MM.1S (cell line): ENCODE measurements at regions not wholly inside any gene's neighbourhood (a gene's known extent, or its start where the extent isn't known, plus 50 kb on each side); places are given as distances from the start of the nearest gene placed in this dataset.

Experiments used
- DNase-seq: peaks from one replicate; pipeline ENCODE4 v3.0.0-alpha.2; 2015
- H2AFZ ChIP-seq: fragments of 300-600 bp; sonication (generic); 2 replicates; pipeline ENCODE4 v1.6.0; 2016; ENCODE audit warnings: antibody characterized with exemption, low read length
- H3F3A ChIP-seq: fragments of 300-600 bp; sonication (generic); 2 replicates; pipeline ENCODE4 v1.6.1; 2016; ENCODE audit warnings: mild to moderate bottlenecking, antibody characterized with exemption, low read length, moderate library complexity, mixed read lengths; ENCODE audit not compliant: insufficient read depth
- H3K27ac ChIP-seq: fragments of 300-600 bp; sonication (generic); 2 replicates; pipeline ENCODE4 v1.5.1; 2016; ENCODE audit warnings: mild to moderate bottlenecking, low read length
- H3K27me3 ChIP-seq: fragments of 300-600 bp; sonication (generic); replicated peaks from 2 replicates; pipeline ENCODE4 v1.6.0; 2016; ENCODE audit warnings: low read length; ENCODE audit not compliant: insufficient read depth
- H3K36me3 ChIP-seq: fragments of 300-600 bp; sonication (generic); replicated peaks from 2 replicates; pipeline ENCODE4 v1.6.1; 2016; ENCODE audit warnings: mild to moderate bottlenecking, low read length, mixed read lengths; ENCODE audit not compliant: insufficient read depth
- H3K4me1 ChIP-seq: fragments of 300-600 bp; sonication (generic); 2 replicates; pipeline ENCODE4 v1.6.1; 2016; ENCODE audit warnings: low read length, mixed read lengths
- H3K4me2 ChIP-seq: fragments of 300-600 bp; sonication (generic); 2 replicates; pipeline ENCODE4 v1.6.0; 2016; ENCODE audit warnings: low read depth, low read length
- H3K4me3 ChIP-seq: fragments of 300-600 bp; sonication (generic); 2 replicates; pipeline ENCODE4 v1.5.1; 2016; ENCODE audit warnings: low read length, mixed read lengths
- H3K79me2 ChIP-seq: fragments of 300-600 bp; sonication (generic); 2 replicates; pipeline ENCODE4 v1.6.1; 2016; ENCODE audit warnings: mixed run types, low read length, mixed read lengths
- H3K9ac ChIP-seq: fragments of 300-600 bp; sonication (generic); 2 replicates; pipeline ENCODE4 v1.6.1; 2016; ENCODE audit warnings: low read length, mixed read lengths
- H3K9me2 ChIP-seq: fragments of 300-600 bp; sonication (generic); replicated peaks from 2 replicates; pipeline ENCODE4 v1.6.1; 2016; ENCODE audit warnings: mild to moderate bottlenecking, low read length, mixed read lengths; ENCODE audit not compliant: insufficient read depth
- H3K9me3 ChIP-seq: fragments of 300-600 bp; sonication (generic); replicated peaks from 2 replicates; pipeline ENCODE4 v1.6.1; 2016; ENCODE audit warnings: mild to moderate bottlenecking, low read length, mixed read lengths; ENCODE audit not compliant: insufficient read depth
- H4K20me1 ChIP-seq: fragments of 300-600 bp; sonication (generic); 2 replicates; pipeline ENCODE4 v1.6.1; 2016; ENCODE audit warnings: mild to moderate bottlenecking, low read length, moderate library complexity, mixed read lengths; ENCODE audit not compliant: insufficient read depth
- EZH2 ChIP-seq: fragments of 300-600 bp; sonication (generic); optimal IDR thresholded peaks from 2 replicates; pipeline ENCODE3; 2017; ENCODE audit warnings: low read depth, mild to moderate bottlenecking, antibody characterized with exemption, low read length, mixed read lengths
- EZH2phosphoT487 ChIP-seq: fragments of 300-600 bp; sonication (generic); IDR thresholded peaks from 2 replicates; pipeline ENCODE4 v1.6.1; 2018; ENCODE audit warnings: antibody characterized with exemption, low read length
- TF ChIP-seq, protein P1 (sequence below): fragments of 300-600 bp; sonication (generic); IDR thresholded peaks from 2 replicates; pipeline ENCODE4 v1.5.1; 2016; ENCODE audit warnings: antibody characterized with exemption, low read length, mixed read lengths

GRCh38 chr2:147363181-147363580 lies 481.6 kb upstream of the ACVR2A start:
- no peak for TF ChIP-seq EZH2
- TF ChIP-seq, protein P1, sequence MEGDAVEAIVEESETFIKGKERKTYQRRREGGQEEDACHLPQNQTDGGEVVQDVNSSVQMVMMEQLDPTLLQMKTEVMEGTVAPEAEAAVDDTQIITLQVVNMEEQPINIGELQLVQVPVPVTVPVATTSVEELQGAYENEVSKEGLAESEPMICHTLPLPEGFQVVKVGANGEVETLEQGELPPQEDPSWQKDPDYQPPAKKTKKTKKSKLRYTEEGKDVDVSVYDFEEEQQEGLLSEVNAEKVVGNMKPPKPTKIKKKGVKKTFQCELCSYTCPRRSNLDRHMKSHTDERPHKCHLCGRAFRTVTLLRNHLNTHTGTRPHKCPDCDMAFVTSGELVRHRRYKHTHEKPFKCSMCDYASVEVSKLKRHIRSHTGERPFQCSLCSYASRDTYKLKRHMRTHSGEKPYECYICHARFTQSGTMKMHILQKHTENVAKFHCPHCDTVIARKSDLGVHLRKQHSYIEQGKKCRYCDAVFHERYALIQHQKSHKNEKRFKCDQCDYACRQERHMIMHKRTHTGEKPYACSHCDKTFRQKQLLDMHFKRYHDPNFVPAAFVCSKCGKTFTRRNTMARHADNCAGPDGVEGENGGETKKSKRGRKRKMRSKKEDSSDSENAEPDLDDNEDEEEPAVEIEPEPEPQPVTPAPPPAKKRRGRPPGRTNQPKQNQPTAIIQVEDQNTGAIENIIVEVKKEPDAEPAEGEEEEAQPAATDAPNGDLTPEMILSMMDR = no peak
- TF ChIP-seq EZH2phosphoT487 = no peak
- peaks cover 11% of the 10 kb centered on the region for H3K4me1 ChIP-seq
- no peaks in the 10 kb centered on the region for H3K27me3 ChIP-seq
- H3K4me3 ChIP-seq = no peak overlapping the region
- H3K9ac ChIP-seq = no peak overlapping the region
- DNase-seq = no peak
- peaks cover 17% of the 10 kb centered on the region for H3F3A ChIP-seq
- H4K20me1 ChIP-seq = no peaks in the 10 kb centered on the region
- no peaks in the 10 kb centered on the region for H3K36me3 ChIP-seq
- no peaks in the 10 kb centered on the region for H3K9me3 ChIP-seq
- no peaks in the 10 kb centered on the region for H3K79me2 ChIP-seq
- no peaks in the 10 kb centered on the region for H3K9me2 ChIP-seq
- H2AFZ ChIP-seq = no peak overlapping the region
- H3K4me2 ChIP-seq = no peak overlapping the region
- no peak overlapping the region for H3K27ac ChIP-seq

GRCh38 chr2:147358375-147358774 lies 486.5 kb upstream of the ACVR2A start:
- Histone ChIP-seq H3K79me2 (no peaks in the 10 kb centered on the region), H3K4me1 (no peaks in the 10 kb centered on the region), H3K27me3 (no peaks in the 10 kb centered on the region), H3K9ac (no peak overlapping the region), H4K20me1 (no peaks in the 10 kb centered on the region), H3K36me3 (no peaks in the 10 kb centered on the region), H3K9me2 (no peaks in the 10 kb centered on the region), H2AFZ (no peak overlapping the region), H3K4me2 (no peak overlapping the region), H3K9me3 (no peaks in the 10 kb centered on the region), H3F3A (no peaks in the 10 kb centered on the region), H3K27ac (no peak overlapping the region), H3K4me3 (no peak overlapping the region)
- DNase-seq = no peak
- no peak for TF ChIP-seq EZH2
- no peak for TF ChIP-seq EZH2phosphoT487

DNA sequence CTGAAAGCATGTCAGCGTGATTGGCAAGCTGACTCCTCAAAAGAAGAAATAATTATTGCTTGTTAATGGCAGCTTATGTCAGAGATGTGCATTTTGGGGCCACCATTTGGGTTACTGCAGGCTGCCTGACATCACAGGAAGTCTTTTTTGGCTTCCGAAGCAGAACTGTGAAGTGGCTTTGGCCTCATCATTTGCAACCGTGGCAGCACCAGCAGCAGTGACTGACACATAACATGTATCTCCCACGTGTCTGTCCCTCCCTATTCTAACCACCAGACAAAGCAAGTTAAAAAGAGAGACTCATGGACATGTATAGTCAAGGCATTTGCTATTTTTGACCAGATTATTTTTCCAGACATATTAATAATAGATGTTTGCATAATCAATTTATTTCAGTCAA lies 488.7 kb upstream of the ACVR2A start:
- Histone ChIP-seq H3K4me3 (no peak overlapping the region), H4K20me1 (no peaks in the 10 kb centered on the region), H3K9me3 (no peaks in the 10 kb centered on the region), H3K79me2 (no peaks in the 10 kb centered on the region), H3K4me2 (no peak overlapping the region), H3F3A (peaks cover 9% of the 10 kb centered on the region; the same call in 1 of the 2 replicates), H3K4me1 (peaks cover 18% of the 10 kb centered on the region), H3K9ac (no peak overlapping the region), H3K27me3 (no peaks in the 10 kb centered on the region), H3K36me3 (no peaks in the 10 kb centered on the region), H3K9me2 (no peaks in the 10 kb centered on the region), H2AFZ (no peak overlapping the region), H3K27ac (no peak overlapping the region)
- no peak for DNase-seq
- TF ChIP-seq EZH2phosphoT487 (no peak), EZH2 (no peak)
- TF ChIP-seq, protein P1 = no peak

DNA sequence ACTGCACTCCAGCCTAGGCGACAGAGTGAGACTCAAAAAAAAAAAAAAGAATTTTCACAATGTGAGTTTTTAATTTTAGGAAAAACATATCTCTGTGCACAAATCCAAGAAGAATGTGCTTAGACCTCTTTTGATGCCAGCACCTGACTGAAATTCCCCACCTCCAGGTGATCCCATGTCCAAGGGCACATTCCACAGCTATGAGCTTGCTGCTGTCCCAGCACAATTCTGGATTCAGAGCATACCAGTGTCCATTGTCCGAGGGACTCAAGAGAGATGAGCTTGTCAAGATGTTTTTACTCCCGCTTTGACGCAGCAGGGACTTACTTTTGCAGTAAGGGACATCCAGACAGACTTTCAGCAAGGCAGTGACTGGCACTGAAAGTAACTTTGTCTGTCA lies 489.1 kb upstream of the ACVR2A start:
- no peak overlapping the region for H2AFZ ChIP-seq
- H3K9ac ChIP-seq = no peak overlapping the region
- no peaks in the 10 kb centered on the region for H3K9me2 ChIP-seq
- peaks cover 20% of the 10 kb centered on the region for H3K4me1 ChIP-seq
- no peaks in the 10 kb centered on the region for H3K27me3 ChIP-seq
- H3K36me3 ChIP-seq = no peaks in the 10 kb centered on the region
- TF ChIP-seq EZH2 (no peak), EZH2phosphoT487 (no peak)
- TF ChIP-seq, protein P1 = no peak
- no peaks in the 10 kb centered on the region for H3K9me3 ChIP-seq
- H3K4me3 ChIP-seq = no peak overlapping the region
- no peaks in the 10 kb centered on the region for H3K79me2 ChIP-seq
- peaks cover 9% of the 10 kb centered on the region; the same call in 1 of the 2 replicates for H3F3A ChIP-seq
- H3K27ac ChIP-seq = no peak overlapping the region
- no peaks in the 10 kb centered on the region for H4K20me1 ChIP-seq
- DNase-seq = no peak
- H3K4me2 ChIP-seq = no peak overlapping the region
